ENCODE measurements at regions not wholly inside any gene's neighbourhood (a gene's known extent, or its start where the extent isn't known, plus 50 kb on each side); places are given as distances from the start of the nearest gene placed in this dataset.

DNA sequence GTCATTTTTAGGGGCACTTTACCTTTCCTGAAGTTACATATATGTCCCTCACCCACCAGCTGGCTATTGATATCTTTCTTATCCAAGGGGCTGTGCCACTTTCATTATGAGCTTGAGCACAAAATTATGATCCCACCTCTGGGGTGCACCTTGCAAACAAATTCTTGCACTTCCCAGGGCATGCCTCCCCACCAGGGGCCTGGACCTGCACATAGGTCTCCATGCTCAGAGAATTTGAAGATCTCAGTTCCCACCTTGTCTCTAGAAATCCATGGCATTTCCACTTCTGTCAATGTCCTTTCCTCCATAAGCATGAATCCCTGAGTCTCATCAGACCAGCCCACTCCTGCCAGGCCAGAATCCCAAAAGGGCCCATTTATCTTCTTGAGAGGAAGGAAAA is 449.1 kb upstream of the REG3G start:
- Histone ChIP-seq H3K27ac (no peak overlapping the region), H3K4me1 (no peaks in the 10 kb centered on the region), H3K4me3 (no peak overlapping the region), H3K27me3 (no peaks in the 10 kb centered on the region), H3K9me3 (no peaks in the 10 kb centered on the region), H3K36me3 (ENCODE audit: low read depth, missing control alignments) (no peaks in the 10 kb centered on the region)
- TF ChIP-seq POLR2A (IDR thresholded peaks at IDR 0.05) = no peak
- TF ChIP-seq CTCF (IDR thresholded peaks at IDR 0.05) = no peak
- no peak for DNase-seq
- intact Hi-C loops (cut with DNase I; ENCODE audit: low total_unique reads) = no loop called here

DNA sequence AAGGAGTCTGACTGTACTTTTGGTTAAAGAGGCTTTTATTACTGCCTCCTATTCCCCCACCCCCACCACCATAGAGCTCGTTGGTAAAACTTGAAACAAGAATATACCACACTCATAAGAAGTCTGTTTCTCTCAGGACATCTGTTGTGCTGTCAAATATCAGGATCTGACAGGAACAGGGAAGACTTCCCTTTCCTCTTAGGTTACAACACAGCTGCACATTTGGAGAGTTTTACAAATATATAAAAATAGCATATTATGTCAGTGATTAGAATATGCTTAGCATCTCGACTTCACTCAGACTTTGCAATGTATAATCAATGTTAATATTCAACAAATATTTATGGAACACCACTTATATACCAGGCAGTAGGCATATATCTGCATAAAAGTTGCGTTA is 439.6 kb upstream of the REG3G start:
- intact Hi-C loops (cut with DNase I; ENCODE audit: low total_unique reads) = no loop called here
- H3K9me3 ChIP-seq = no peaks in the 10 kb centered on the region
- DNase-seq = no peak
- no peak for TF ChIP-seq CTCF (IDR thresholded peaks at IDR 0.05)
- no peak for TF ChIP-seq POLR2A (IDR thresholded peaks at IDR 0.05)
- H3K27me3 ChIP-seq = no peaks in the 10 kb centered on the region
- H3K36me3 ChIP-seq (ENCODE audit: low read depth, missing control alignments) = no peaks in the 10 kb centered on the region
- WGBS, 2 donors = 59 to 65% methylated on average over 3 of the region's 3 CpGs
- H3K27ac ChIP-seq = no peak overlapping the region
- H3K4me1 ChIP-seq = no peaks in the 10 kb centered on the region
- no peak overlapping the region for H3K4me3 ChIP-seq

DNA sequence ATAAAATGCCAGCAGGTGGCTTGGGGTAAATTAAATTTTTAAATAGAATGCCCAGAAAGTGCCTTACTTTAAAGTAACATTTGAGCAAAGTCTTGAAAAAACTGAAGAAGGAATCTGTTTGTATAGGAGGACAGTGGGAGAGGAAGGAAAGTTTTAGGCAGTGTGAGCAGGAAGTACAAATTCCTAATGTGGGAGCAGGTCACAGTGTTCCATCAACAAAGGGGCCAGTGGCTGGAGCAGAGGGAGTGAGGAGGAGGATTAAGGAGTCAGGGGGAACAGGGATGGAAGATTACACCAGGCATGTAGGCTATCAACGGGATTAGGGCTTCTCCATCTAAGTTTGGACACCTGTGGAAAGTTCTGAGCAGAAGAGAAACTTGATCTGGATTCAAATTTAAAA is 439.2 kb upstream of the REG3G start:
- intact Hi-C loops (cut with DNase I; ENCODE audit: low total_unique reads) = no loop called here
- 38 to 46% methylated on average over 1 of the region's 1 CpG for WGBS, 2 donors
- Histone ChIP-seq H3K27ac (no peak overlapping the region), H3K4me3 (no peak overlapping the region), H3K9me3 (no peaks in the 10 kb centered on the region), H3K4me1 (no peaks in the 10 kb centered on the region), H3K36me3 (ENCODE audit: low read depth, missing control alignments) (no peaks in the 10 kb centered on the region), H3K27me3 (no peaks in the 10 kb centered on the region)
- no peak for TF ChIP-seq POLR2A (IDR thresholded peaks at IDR 0.05)
- no peak for TF ChIP-seq CTCF (IDR thresholded peaks at IDR 0.05)
- no peak for DNase-seq

DNA sequence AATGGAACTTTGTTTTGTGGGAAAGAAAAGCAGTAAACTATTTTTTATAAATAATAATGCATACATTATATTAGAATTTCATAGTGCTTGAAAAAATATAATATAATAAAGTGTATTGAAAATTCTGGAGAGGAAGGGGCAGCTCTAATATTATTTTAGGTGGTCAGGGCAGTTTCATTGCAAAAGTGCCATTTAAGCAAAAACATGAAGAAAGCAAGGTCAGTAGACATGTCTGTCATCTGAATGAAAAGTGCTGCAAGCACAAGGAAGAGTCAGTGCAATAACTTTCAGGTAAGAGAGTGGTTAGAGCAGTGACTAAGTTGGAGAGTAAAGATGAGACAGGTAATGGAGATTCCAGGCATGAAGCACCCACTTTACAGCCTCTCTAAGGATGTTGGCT is 435.6 kb upstream of the REG3G start:
- no peak overlapping the region for H3K4me3 ChIP-seq

More for the DNA sequence above, 435.6 kb upstream of the REG3G start:
- H3K4me1 ChIP-seq = no peaks in the 10 kb centered on the region
- no peaks in the 10 kb centered on the region for H3K9me3 ChIP-seq
- intact Hi-C loops (cut with DNase I; ENCODE audit: low total_unique reads) = no loop called here
- H3K27me3 ChIP-seq = no peaks in the 10 kb centered on the region
- no peaks in the 10 kb centered on the region for H3K36me3 ChIP-seq (ENCODE audit: low read depth, missing control alignments)
- DNase-seq = no peak
- TF ChIP-seq POLR2A (IDR thresholded peaks at IDR 0.05) = no peak
- no peak for TF ChIP-seq CTCF (IDR thresholded peaks at IDR 0.05)
- no peak overlapping the region for H3K27ac ChIP-seq

Measured in testis (tissue), 2 donors.